Vagina (tissue), 2 donors: ENCODE measurements at regions not wholly inside any gene's neighbourhood (a gene's known extent, or its start where the extent isn't known, plus 50 kb on each side); places are given as distances from the start of the nearest gene placed in this dataset.

Source experiments
- POLR2AphosphoS5 ChIP-seq, 2 donors: sonication (generic); formaldehyde crosslinking; IDR thresholded peaks; one replicate each; pipeline ENCODE4 v1.9.0; 2017; ENCODE audit warnings: antibody characterized with exemption in 2 of 2, mild to moderate bottlenecking in 2 of 2, low read depth in 1 of 2; ENCODE audit not compliant: insufficient read depth in 1 of 2
- TF ChIP-seq, protein P1 (sequence below), 3 experiments: fragments of 450-650 bp in 2 of 3; fragments of 200-600 bp in 1 of 3; sonication (generic) in 1 of 3; IDR thresholded peaks; one replicate each; pipeline ENCODE4 v1.5.1; 2017 to 2019; ENCODE audit warnings: antibody characterized with exemption in 3 of 3, mild to moderate bottlenecking in 2 of 3, moderate library complexity in 2 of 3

GRCh38 chr13:68145852-68146251, 915.7 kb upstream of the PCDH9 start:
- TF ChIP-seq, protein P1, sequence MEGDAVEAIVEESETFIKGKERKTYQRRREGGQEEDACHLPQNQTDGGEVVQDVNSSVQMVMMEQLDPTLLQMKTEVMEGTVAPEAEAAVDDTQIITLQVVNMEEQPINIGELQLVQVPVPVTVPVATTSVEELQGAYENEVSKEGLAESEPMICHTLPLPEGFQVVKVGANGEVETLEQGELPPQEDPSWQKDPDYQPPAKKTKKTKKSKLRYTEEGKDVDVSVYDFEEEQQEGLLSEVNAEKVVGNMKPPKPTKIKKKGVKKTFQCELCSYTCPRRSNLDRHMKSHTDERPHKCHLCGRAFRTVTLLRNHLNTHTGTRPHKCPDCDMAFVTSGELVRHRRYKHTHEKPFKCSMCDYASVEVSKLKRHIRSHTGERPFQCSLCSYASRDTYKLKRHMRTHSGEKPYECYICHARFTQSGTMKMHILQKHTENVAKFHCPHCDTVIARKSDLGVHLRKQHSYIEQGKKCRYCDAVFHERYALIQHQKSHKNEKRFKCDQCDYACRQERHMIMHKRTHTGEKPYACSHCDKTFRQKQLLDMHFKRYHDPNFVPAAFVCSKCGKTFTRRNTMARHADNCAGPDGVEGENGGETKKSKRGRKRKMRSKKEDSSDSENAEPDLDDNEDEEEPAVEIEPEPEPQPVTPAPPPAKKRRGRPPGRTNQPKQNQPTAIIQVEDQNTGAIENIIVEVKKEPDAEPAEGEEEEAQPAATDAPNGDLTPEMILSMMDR (IDR thresholded peaks at IDR 0.05) = no peak
- TF ChIP-seq POLR2AphosphoS5 (IDR thresholded peaks at IDR 0.05; ENCODE audit: insufficient read depth in 1 of 2, low read depth in 1 of 2) = no peak
